MG63 (cell line): ENCODE measurements at regions not wholly inside any gene's neighbourhood (a gene's known extent, or its start where the extent isn't known, plus 50 kb on each side); places are given as distances from the start of the nearest gene placed in this dataset.

Source experiments
- DNase-seq: peaks from one replicate; pipeline ENCODE4 v3.0.0-alpha.2; 2020
- H3K27me3 ChIP-seq: fragments of 250-450 bp; sonication (Bioruptor Pico); 2 replicates; pipeline ENCODE4 v1.5.1; 2020; ENCODE audit warnings: mild to moderate bottlenecking, moderate library complexity
- H3K36me3 ChIP-seq: fragments of 250-450 bp; sonication (Bioruptor Pico); 2 replicates; pipeline ENCODE4 v1.5.1; 2020; ENCODE audit warnings: mild to moderate bottlenecking, moderate library complexity
- H3K4me3 ChIP-seq: fragments of 250-450 bp; sonication (Bioruptor Pico); 2 replicates; pipeline ENCODE4 v1.5.1; 2020; ENCODE audit warnings: mild to moderate bottlenecking, moderate library complexity
- H3K9me3 ChIP-seq: fragments of 250-450 bp; sonication (Bioruptor Pico); 2 replicates; pipeline ENCODE4 v1.5.1; 2020; ENCODE audit warnings: mild to moderate bottlenecking, moderate library complexity

- Histone ChIP-seq H3K36me3 (no peaks in the 10 kb centered on the region), H3K9me3 (no peaks in the 10 kb centered on the region)
- DNase-seq: no peak
Observed at GRCh38 chr2:23137166-23137565, 247.8 kb upstream of the KLHL29 start.

GRCh38 chr2:23138701-23139100 lies 246.3 kb upstream of the KLHL29 start:
- DNase-seq: no peak
- H3K36me3 ChIP-seq: no peaks in the 10 kb centered on the region
- H3K27me3 ChIP-seq: no peaks in the 10 kb centered on the region
- no peak overlapping the region for H3K4me3 ChIP-seq
- H3K9me3 ChIP-seq: no peaks in the 10 kb centered on the region

More at GRCh38 chr2:23137166-23137565, 247.8 kb upstream of the KLHL29 start:
- H3K27me3 ChIP-seq: no peaks in the 10 kb centered on the region
- no peak overlapping the region for H3K4me3 ChIP-seq

- Histone ChIP-seq H3K9me3 (no peaks in the 10 kb centered on the region), H3K4me3 (no peak overlapping the region), H3K27me3 (no peaks in the 10 kb centered on the region), H3K36me3 (no peaks in the 10 kb centered on the region)
- no peak for DNase-seq
Observed at GRCh38 chr2:23145460-23145859, 239.5 kb upstream of the KLHL29 start.

GRCh38 chr2:23146011-23146410 lies 239.0 kb upstream of the KLHL29 start:
- Histone ChIP-seq H3K27me3 (no peaks in the 10 kb centered on the region), H3K36me3 (no peaks in the 10 kb centered on the region), H3K9me3 (no peaks in the 10 kb centered on the region), H3K4me3 (no peak overlapping the region)
- no peak for DNase-seq

- no peak overlapping the region for H3K4me3 ChIP-seq
- H3K27me3 ChIP-seq: peaks cover 8% of the 10 kb centered on the region
- H3K36me3 ChIP-seq: no peaks in the 10 kb centered on the region
- H3K9me3 ChIP-seq: no peaks in the 10 kb centered on the region
- DNase-seq: no peak
Observed at GRCh38 chr2:23148342-23148741, 236.6 kb upstream of the KLHL29 start.

- Histone ChIP-seq H3K36me3 (no peaks in the 10 kb centered on the region), H3K27me3 (peaks cover 8% of the 10 kb centered on the region), H3K4me3 (no peak overlapping the region), H3K9me3 (no peaks in the 10 kb centered on the region)
- DNase-seq: no peak
Observed at GRCh38 chr2:23149777-23150176, 235.2 kb upstream of the KLHL29 start.

- H3K27me3 ChIP-seq: peaks cover 8% of the 10 kb centered on the region
Observed at GRCh38 chr2:23153484-23153883, 231.5 kb upstream of the KLHL29 start.

GRCh38 chr2:23155022-23155421 lies 230.0 kb upstream of the KLHL29 start:
- H3K4me3 ChIP-seq: no peak overlapping the region
- H3K9me3 ChIP-seq: no peaks in the 10 kb centered on the region
- DNase-seq: no peak
- H3K27me3 ChIP-seq: peaks cover 10% of the 10 kb centered on the region
- no peaks in the 10 kb centered on the region for H3K36me3 ChIP-seq

More at GRCh38 chr2:23153484-23153883, 231.5 kb upstream of the KLHL29 start:
- H3K4me3 ChIP-seq: no peak overlapping the region
- no peaks in the 10 kb centered on the region for H3K9me3 ChIP-seq
- no peaks in the 10 kb centered on the region for H3K36me3 ChIP-seq
- no peak for DNase-seq

GRCh38 chr2:23157812-23158211 lies 227.2 kb upstream of the KLHL29 start:
- H3K4me3 ChIP-seq: no peak overlapping the region
- DNase-seq: no peak

GRCh38 chr2:23158306-23158705 lies 226.7 kb upstream of the KLHL29 start:
- Histone ChIP-seq H3K36me3 (no peaks in the 10 kb centered on the region), H3K9me3 (no peaks in the 10 kb centered on the region), H3K27me3 (peaks cover 2% of the 10 kb centered on the region; the same call in 1 of the 2 replicates), H3K4me3 (no peak overlapping the region)
- no peak for DNase-seq

More at GRCh38 chr2:23157812-23158211, 227.2 kb upstream of the KLHL29 start:
- peaks cover 2% of the 10 kb centered on the region; the same call in 1 of the 2 replicates for H3K27me3 ChIP-seq
- H3K36me3 ChIP-seq: no peaks in the 10 kb centered on the region
- no peaks in the 10 kb centered on the region for H3K9me3 ChIP-seq

GRCh38 chr2:23159746-23160405 lies 225.1 kb upstream of the KLHL29 start:
- no peak overlapping the region for H3K4me3 ChIP-seq
- H3K36me3 ChIP-seq: no peaks in the 10 kb centered on the region
- peaks cover 2% of the 10 kb centered on the region; the same call in 1 of the 2 replicates for H3K27me3 ChIP-seq
- H3K9me3 ChIP-seq: no peaks in the 10 kb centered on the region
- no peak for DNase-seq

- Histone ChIP-seq H3K36me3 (no peaks in the 10 kb centered on the region), H3K27me3 (peaks cover 2% of the 10 kb centered on the region; the same call in 1 of the 2 replicates), H3K4me3 (no peak overlapping the region), H3K9me3 (no peaks in the 10 kb centered on the region)
- DNase-seq: no peak
Observed at GRCh38 chr2:23164173-23164572, 220.8 kb upstream of the KLHL29 start.

- H3K4me3 ChIP-seq: no peak overlapping the region
- no peak for DNase-seq
Observed at GRCh38 chr2:23169896-23170295, 215.1 kb upstream of the KLHL29 start.

GRCh38 chr2:23171108-23171507 lies 213.9 kb upstream of the KLHL29 start:
- Histone ChIP-seq H3K36me3 (no peaks in the 10 kb centered on the region), H3K27me3 (peaks cover 2% of the 10 kb centered on the region; the same call in 1 of the 2 replicates), H3K4me3 (no peak overlapping the region), H3K9me3 (no peaks in the 10 kb centered on the region)
- no peak for DNase-seq

More at GRCh38 chr2:23169896-23170295, 215.1 kb upstream of the KLHL29 start:
- Histone ChIP-seq H3K27me3 (peaks cover 2% of the 10 kb centered on the region; the same call in 1 of the 2 replicates), H3K9me3 (no peaks in the 10 kb centered on the region), H3K36me3 (no peaks in the 10 kb centered on the region)

- Histone ChIP-seq H3K4me3 (no peak overlapping the region), H3K27me3 (no peaks in the 10 kb centered on the region), H3K9me3 (no peaks in the 10 kb centered on the region), H3K36me3 (no peaks in the 10 kb centered on the region)
- no peak for DNase-seq
Observed at GRCh38 chr2:23178396-23178795, 206.6 kb upstream of the KLHL29 start.

GRCh38 chr2:23183733-23184132 lies 201.2 kb upstream of the KLHL29 start:
- DNase-seq: no peak
- Histone ChIP-seq H3K36me3 (no peaks in the 10 kb centered on the region), H3K4me3 (no peak overlapping the region), H3K9me3 (no peaks in the 10 kb centered on the region), H3K27me3 (no peaks in the 10 kb centered on the region)

- H3K4me3 ChIP-seq: no peak overlapping the region
- DNase-seq: no peak
- H3K27me3 ChIP-seq: peaks cover 6% of the 10 kb centered on the region; the same call in 1 of the 2 replicates
- H3K36me3 ChIP-seq: no peaks in the 10 kb centered on the region
- H3K9me3 ChIP-seq: no peaks in the 10 kb centered on the region
Observed at GRCh38 chr2:23198316-23199114, 186.5 kb upstream of the KLHL29 start.
